Choroid plexus epithelial cell (primary cell): ENCODE measurements at regions not wholly inside any gene's neighbourhood (a gene's known extent, or its start where the extent isn't known, plus 50 kb on each side); places are given as distances from the start of the nearest gene placed in this dataset.

ENCODE experiments used
- DNase-seq: peaks from one replicate; pipeline ENCODE4 v3.0.0-alpha.2; 2010; ENCODE audit warnings: low read depth
- H3K4me3 ChIP-seq: 2 replicates; pipeline ENCODE4 v1.5.1; 2011; ENCODE audit warnings: low read depth, mild to moderate bottlenecking, control low read depth, low read length, moderate library complexity
- CTCF ChIP-seq: conservative IDR thresholded peaks from 2 replicates; pipeline ENCODE4 v1.5.1; 2011; ENCODE audit warnings: low read depth, mild to moderate bottlenecking, control low read depth, inconsistent platforms, low read length, moderate library complexity

GRCh38 chr11:70713988-70714665 is 315.8 kb downstream of the CTTN start:
- no peak for TF ChIP-seq CTCF
- no peak overlapping the region for H3K4me3 ChIP-seq
- no peak for DNase-seq

DNA sequence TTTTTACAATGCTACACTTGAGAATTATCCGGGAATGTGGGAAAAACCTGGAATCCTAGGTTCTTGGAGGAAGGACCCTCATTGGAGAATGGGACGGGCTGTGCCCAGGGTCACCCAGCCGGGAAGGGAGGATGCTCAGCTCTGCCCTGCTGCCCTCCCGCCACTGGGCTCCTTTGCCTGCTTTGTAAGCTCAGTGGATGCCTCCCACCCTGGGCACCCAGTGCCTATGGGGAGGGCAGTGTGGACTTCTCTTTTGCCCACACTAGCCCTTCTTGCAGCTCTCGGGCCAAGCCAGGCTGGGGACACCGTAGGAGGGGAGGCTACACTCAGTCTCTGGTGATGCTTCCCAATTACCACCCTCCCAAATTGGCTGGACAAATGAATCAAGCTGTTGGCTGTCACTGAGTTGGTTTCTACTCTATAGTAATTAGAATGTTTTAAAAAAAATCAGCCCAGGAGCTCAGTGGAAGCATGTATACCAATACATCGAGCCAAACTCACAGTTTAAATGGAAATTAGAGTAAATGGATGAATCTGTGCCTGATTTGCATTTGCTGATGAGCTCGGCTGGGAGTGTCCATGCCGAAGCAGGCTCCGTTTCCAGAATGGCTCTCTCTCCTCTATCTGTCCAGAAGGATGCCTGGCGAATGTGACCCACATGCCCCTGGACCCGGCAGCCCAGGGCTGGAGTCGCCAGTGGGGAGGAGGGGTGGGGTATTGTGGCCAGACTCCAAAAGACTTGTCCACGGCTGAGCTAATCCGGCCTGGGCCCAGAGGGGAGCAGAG is 317.0 kb downstream of the CTTN start:
- DNase-seq = no peak
- TF ChIP-seq CTCF = no peak
- no peak overlapping the region for H3K4me3 ChIP-seq

- no peak for TF ChIP-seq CTCF
- H3K4me3 ChIP-seq = no peak overlapping the region
Observed at GRCh38 chr11:70716216-70716615, 317.9 kb downstream of the CTTN start.

GRCh38 chr11:70716986-70717775 is 318.9 kb downstream of the CTTN start:
- no peak for DNase-seq
- H3K4me3 ChIP-seq = no peak overlapping the region
- TF ChIP-seq CTCF = no peak

More at GRCh38 chr11:70716216-70716615, 317.9 kb downstream of the CTTN start:
- DNase-seq = no peak

DNA sequence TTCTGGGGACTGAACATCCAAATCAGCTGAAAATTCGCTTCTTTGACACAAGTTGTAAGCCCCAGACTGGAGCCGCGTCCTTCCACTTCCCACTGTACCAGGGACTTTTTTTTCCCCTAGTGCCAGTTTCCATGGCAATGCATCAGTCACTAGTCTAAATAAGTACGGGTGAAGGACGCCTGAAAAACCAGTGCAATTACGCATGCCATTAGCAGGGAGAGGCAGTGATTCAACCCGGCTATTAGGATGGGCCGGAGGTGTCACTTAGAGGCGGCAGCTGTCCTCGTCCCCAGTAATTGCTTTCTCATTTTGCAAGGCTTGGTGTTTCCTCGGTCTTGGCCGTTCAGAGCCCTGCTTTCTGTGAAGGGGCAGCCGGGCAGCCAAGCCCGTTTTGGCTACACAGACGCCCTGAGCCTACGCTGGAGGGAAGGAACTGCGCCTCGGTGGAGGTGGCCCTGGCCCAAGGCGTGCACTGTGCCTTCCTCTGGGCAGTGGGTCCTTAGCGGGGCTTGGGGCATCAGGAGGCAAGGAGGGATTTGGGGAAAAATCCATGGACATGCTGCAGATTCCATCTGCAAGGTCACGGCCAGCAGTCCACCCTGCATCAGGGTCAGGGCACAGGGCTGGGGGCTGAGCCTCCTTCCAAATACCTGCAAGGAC is 319.7 kb downstream of the CTTN start:
- no peak for DNase-seq
- no peak for TF ChIP-seq CTCF
- H3K4me3 ChIP-seq = no peak overlapping the region

DNA sequence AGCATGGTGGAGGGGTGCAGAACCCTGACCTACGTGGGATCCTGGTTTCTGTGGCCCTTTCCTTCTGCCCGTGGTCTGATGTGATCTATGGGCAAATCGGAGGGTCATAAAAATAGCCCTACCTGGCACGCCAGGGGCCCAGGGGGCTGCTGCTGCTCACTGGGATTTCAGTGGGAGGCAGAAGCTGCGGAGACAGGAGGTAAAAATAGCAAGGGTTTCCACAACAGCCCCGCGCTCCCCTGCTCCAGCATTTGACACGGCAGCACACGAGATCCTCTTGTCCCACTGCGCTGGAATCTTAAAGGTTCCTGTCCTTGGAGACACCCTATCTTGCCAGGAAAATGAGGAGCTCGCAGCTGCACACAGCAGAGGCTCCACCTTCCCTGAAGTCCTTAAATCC is 321.2 kb downstream of the CTTN start:
- DNase-seq = no peak
- no peak for TF ChIP-seq CTCF
- H3K4me3 ChIP-seq = no peak overlapping the region
